Ishikawa (cell line): ENCODE measurements at regions not wholly inside any gene's neighbourhood (a gene's known extent, or its start where the extent isn't known, plus 50 kb on each side); places are given as distances from the start of the nearest gene placed in this dataset.

Source experiments
- CEBPB ChIP-seq: IDR thresholded peaks from 2 replicates; pipeline ENCODE4 v1.6.1; 2012
- EP300 ChIP-seq: IDR thresholded peaks from 2 replicates; pipeline ENCODE4 v1.6.1; 2012; ENCODE audit warnings: borderline replicate concordance
- TF ChIP-seq, protein P1 (sequence below): IDR thresholded peaks from 2 replicates; pipeline ENCODE4 v1.6.1; 2012

DNA sequence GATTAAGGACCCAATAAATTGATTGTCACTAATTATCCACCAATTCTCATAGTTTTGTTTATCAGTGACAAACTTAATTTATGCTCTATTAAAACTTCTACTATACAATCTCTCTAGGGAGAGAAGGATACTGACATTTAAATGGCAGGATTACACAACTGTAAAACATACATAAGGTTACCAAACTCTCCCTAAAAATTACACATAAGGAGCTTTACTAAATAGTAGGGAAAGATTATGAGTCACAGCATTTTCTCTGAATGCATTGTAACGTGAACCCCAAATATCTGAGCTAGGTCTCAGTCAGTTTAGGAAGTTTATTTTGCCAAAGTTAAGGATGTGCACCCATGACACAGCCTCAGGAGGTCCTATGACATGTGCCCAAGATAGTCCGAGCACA lies 2140.6 kb downstream of the NCAM2 start:
- TF ChIP-seq, protein P1, sequence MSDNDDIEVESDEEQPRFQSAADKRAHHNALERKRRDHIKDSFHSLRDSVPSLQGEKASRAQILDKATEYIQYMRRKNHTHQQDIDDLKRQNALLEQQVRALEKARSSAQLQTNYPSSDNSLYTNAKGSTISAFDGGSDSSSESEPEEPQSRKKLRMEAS, result no peak
- TF ChIP-seq EP300 (no peak), CEBPB (no peak)
